GM12878 (cell line): ENCODE measurements at regions not wholly inside any gene's neighbourhood (a gene's known extent, or its start where the extent isn't known, plus 50 kb on each side); places are given as distances from the start of the nearest gene placed in this dataset.

ENCODE experiments used
- ATF2 ChIP-seq: IDR thresholded peaks from 2 replicates; pipeline ENCODE4 v1.6.1; 2012; ENCODE audit warnings: low read length, inconsistent platforms
- ATF7 ChIP-seq: fragments of 450-650 bp; IDR thresholded peaks from 2 replicates; pipeline ENCODE4 v1.6.1; 2016; ENCODE audit warnings: low read depth, mild to moderate bottlenecking
- CBX5 ChIP-seq: sonication (generic); IDR thresholded peaks from 2 replicates; pipeline ENCODE4 v1.6.1; 2016; ENCODE audit warnings: low read depth, moderate library complexity, mild to moderate bottlenecking, inconsistent platforms
- CUX1 ChIP-seq: IDR thresholded peaks from 2 replicates; pipeline ENCODE4 v1.6.1; 2012; ENCODE audit warnings: improper control_type of control experiment, low read depth, low read length; ENCODE audit not compliant: insufficient replicate concordance
- EZH2 ChIP-seq: IDR thresholded peaks from 2 replicates; pipeline ENCODE4 v1.6.1; 2012; ENCODE audit warnings: low read depth, mild to moderate bottlenecking, control low read depth, inconsistent platforms, low read length, borderline replicate concordance; ENCODE audit not compliant: control insufficient read depth
- IKZF2 ChIP-seq, 2 experiments: fragments of 450-650 bp; IDR thresholded peaks; 2 replicates each; pipeline ENCODE4 v1.6.1; 2017; ENCODE audit warnings: mild to moderate bottlenecking in 2 of 2, moderate library complexity in 2 of 2
- IRF4 ChIP-seq: IDR thresholded peaks from 2 replicates; pipeline ENCODE4 v1.6.1; 2011; ENCODE audit warnings: low read depth, low read length
- PML ChIP-seq: IDR thresholded peaks from 2 replicates; pipeline ENCODE4 v1.6.1; 2012; ENCODE audit warnings: low read length, inconsistent platforms
- SKIL ChIP-seq: fragments of 450-650 bp; IDR thresholded peaks from 2 replicates; pipeline ENCODE4 v1.6.1; 2017; ENCODE audit warnings: mild to moderate bottlenecking, low read depth, inconsistent platforms; ENCODE audit not compliant: poor library complexity, severe bottlenecking
- ZBED1 ChIP-seq: IDR thresholded peaks from 2 replicates; pipeline ENCODE4 v1.6.1; 2016; ENCODE audit warnings: borderline replicate concordance
- ZNF207 ChIP-seq: fragments of 450-650 bp; IDR thresholded peaks from 2 replicates; pipeline ENCODE4 v1.6.1; 2014; ENCODE audit warnings: antibody characterized with exemption, mild to moderate bottlenecking, borderline replicate concordance
- TF ChIP-seq, protein P1 (sequence below): fragments of 450-650 bp; formaldehyde crosslinking; IDR thresholded peaks from 2 replicates; pipeline ENCODE4 v1.5.0; 2022; ENCODE audit warnings: mild to moderate bottlenecking, missing genetic modification characterization
- TF ChIP-seq, protein P2 (sequence below): fragments of 450-650 bp; formaldehyde crosslinking; IDR thresholded peaks from 2 replicates; pipeline ENCODE4 v1.4.0; 2020; ENCODE audit warnings: mild to moderate bottlenecking, moderate library complexity

DNA sequence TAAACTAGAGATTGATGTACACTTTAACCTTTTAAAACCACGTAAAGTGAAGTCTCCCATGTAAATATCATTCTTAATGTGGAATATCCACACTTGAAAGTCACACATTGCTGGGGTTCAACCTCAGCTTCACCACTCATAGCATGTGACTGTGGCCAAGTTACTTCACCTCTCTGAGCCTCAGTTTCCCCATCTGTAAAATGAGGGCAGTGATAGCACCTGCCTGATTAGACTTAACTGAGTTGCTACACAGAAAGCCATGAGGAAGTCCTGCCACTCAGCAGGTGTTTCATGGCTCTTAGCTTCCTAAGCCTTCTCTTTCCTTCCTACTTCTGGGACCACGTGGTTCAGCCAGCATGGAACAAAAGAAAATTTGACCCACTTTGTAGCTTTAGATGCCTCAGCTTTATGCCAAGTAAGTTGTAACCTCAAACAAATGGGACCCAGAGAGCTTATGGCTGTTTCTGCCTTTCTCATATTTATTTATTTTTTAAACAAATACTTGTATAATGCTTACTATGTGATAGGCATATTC is 277.3 kb upstream of the KLF3 start (continued):
- TF ChIP-seq, protein P1, sequence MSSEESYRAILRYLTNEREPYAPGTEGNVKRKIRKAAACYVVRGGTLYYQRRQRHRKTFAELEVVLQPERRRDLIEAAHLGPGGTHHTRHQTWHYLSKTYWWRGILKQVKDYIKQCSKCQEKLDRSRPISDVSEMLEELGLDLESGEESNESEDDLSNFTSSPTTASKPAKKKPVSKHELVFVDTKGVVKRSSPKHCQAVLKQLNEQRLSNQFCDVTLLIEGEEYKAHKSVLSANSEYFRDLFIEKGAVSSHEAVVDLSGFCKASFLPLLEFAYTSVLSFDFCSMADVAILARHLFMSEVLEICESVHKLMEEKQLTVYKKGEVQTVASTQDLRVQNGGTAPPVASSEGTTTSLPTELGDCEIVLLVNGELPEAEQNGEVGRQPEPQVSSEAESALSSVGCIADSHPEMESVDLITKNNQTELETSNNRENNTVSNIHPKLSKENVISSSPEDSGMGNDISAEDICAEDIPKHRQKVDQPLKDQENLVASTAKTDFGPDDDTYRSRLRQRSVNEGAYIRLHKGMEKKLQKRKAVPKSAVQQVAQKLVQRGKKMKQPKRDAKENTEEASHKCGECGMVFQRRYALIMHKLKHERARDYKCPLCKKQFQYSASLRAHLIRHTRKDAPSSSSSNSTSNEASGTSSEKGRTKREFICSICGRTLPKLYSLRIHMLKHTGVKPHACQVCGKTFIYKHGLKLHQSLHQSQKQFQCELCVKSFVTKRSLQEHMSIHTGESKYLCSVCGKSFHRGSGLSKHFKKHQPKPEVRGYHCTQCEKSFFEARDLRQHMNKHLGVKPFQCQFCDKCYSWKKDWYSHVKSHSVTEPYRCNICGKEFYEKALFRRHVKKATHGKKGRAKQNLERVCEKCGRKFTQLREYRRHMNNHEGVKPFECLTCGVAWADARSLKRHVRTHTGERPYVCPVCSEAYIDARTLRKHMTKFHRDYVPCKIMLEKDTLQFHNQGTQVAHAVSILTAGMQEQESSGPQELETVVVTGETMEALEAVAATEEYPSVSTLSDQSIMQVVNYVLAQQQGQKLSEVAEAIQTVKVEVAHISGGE (CRISPR knock-in tag) = no peak
- TF ChIP-seq, protein P2, sequence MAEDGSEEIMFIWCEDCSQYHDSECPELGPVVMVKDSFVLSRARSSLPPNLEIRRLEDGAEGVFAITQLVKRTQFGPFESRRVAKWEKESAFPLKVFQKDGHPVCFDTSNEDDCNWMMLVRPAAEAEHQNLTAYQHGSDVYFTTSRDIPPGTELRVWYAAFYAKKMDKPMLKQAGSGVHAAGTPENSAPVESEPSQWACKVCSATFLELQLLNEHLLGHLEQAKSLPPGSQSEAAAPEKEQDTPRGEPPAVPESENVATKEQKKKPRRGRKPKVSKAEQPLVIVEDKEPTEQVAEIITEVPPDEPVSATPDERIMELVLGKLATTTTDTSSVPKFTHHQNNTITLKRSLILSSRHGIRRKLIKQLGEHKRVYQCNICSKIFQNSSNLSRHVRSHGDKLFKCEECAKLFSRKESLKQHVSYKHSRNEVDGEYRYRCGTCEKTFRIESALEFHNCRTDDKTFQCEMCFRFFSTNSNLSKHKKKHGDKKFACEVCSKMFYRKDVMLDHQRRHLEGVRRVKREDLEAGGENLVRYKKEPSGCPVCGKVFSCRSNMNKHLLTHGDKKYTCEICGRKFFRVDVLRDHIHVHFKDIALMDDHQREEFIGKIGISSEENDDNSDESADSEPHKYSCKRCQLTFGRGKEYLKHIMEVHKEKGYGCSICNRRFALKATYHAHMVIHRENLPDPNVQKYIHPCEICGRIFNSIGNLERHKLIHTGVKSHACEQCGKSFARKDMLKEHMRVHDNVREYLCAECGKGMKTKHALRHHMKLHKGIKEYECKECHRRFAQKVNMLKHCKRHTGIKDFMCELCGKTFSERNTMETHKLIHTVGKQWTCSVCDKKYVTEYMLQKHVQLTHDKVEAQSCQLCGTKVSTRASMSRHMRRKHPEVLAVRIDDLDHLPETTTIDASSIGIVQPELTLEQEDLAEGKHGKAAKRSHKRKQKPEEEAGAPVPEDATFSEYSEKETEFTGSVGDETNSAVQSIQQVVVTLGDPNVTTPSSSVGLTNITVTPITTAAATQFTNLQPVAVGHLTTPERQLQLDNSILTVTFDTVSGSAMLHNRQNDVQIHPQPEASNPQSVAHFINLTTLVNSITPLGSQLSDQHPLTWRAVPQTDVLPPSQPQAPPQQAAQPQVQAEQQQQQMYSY = no peak
- TF ChIP-seq EZH2 (no peak), CUX1 (no peak), SKIL (no peak), CBX5 (no peak), ZBED1 (no peak), ATF2 (no peak), PML (no peak), IRF4 (no peak), ATF7 (no peak), ZNF207 (no peak), IKZF2 (IDR thresholded peaks at IDR 0.05) (no peak)
- TF ChIP-seq, all 136 proteins: peak for 0
